GM21526 (cell line): ENCODE measurements at regions not wholly inside any gene's neighbourhood (a gene's known extent, or its start where the extent isn't known, plus 50 kb on each side); places are given as distances from the start of the nearest gene placed in this dataset.

ENCODE experiments used
- ATAC-seq: cut with Tn5 transposase; IDR thresholded peaks from one replicate; pipeline ENCODE4 v1.9.1; 2021; ENCODE audit warnings: moderate library complexity; ENCODE audit not compliant: unreplicated experiment, low FRiP score

- ATAC-seq = no peak
These were observed 246.9 kb upstream of the PARD3B start for GRCh38 chr2:204298404-204298803.

GRCh38 chr2:204299766-204300165, 245.5 kb upstream of the PARD3B start:
- ATAC-seq = no peak

GRCh38 chr2:204306667-204307066, 238.6 kb upstream of the PARD3B start:
- no peak for ATAC-seq

- no peak for ATAC-seq
These were observed 233.2 kb upstream of the PARD3B start for GRCh38 chr2:204312105-204312504.

DNA sequence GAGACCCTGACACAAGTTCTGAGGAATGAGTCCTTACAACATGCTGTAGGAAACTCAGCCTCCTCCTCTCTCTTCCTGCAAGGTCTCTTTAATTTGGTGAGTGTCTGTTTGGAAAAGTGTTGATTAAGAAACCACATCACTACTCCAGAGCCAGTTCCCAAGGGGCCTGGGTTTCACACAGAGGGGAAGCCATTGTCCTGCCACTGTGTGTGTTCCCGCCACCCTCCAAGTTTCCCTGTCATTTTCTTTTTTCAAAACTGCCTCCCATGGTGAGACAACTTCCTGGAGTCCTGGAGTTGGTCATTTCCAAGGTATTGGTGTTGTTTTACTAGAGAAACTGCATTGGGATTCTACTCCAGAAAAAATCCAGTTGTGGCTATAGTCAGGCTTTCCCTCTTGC, 232.0 kb upstream of the PARD3B start:
- no peak for ATAC-seq

- ATAC-seq = no peak
These were observed 230.0 kb upstream of the PARD3B start for GRCh38 chr2:204315236-204315662.

- no peak for ATAC-seq
These were observed 227.6 kb upstream of the PARD3B start for GRCh38 chr2:204317640-204318039.

DNA sequence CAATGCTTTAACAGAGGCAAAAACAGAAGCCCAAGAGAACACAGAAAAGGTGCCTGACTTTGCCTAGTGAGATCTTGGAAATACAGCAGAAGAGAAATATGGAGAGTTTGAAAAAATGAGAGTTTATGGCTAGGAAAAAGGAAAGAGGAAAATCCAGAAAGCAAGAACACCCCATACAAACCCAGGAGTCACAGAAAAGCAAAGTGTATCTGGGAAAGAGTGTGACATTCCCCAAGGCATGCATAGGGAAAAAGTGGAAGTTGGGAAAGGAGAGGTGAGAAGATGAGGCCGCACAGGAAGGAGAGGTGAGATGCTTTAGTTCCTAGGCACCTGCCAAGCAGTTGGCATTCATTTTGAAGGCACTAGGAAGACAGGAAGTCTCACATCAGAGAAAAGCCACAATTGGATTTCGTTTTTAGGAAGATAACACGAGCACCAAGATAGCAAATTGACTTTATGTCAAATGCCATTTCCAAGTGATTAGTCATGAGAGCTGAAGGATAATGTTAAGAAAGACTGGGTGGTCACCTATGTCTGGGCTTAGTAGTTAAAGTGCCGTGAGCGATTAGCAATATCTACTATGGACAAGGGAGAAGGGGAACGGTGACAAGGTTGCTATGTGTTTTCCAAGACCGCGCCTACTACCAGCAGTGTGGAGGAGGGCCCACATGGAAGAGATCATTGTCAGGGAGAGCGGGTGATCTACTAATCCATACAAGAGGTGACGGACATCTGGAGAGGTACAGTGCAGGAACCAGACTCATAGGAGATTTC, 224.1 kb upstream of the PARD3B start:
- ATAC-seq = no peak

- ATAC-seq = no peak
These were observed 223.1 kb upstream of the PARD3B start for GRCh38 chr2:204321910-204322751.

DNA sequence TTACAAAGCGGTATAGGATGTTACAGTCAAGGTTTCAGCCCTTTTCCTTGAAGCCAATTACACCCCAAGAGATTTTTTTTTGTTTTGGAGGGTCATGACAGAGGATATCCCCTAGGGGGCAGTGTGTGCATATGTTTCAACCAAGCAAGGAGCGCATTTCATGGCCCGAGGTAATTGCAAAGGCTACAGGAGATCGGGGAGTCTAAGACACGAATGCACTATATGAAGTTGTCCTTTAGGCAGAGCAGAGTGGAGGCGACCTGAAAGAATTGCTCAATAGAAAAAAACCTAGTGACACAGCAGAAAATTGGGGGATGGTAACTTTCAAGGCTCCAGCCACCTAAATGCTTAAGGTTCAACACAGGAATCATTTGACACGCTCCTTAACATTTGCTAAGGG, 219.8 kb upstream of the PARD3B start:
- peak; percentile 87 for ATAC-seq

- no peak for ATAC-seq
These were observed 216.9 kb upstream of the PARD3B start for GRCh38 chr2:204328373-204328772.

- ATAC-seq = no peak
These were observed 216.3 kb upstream of the PARD3B start for GRCh38 chr2:204329016-204329415.

DNA sequence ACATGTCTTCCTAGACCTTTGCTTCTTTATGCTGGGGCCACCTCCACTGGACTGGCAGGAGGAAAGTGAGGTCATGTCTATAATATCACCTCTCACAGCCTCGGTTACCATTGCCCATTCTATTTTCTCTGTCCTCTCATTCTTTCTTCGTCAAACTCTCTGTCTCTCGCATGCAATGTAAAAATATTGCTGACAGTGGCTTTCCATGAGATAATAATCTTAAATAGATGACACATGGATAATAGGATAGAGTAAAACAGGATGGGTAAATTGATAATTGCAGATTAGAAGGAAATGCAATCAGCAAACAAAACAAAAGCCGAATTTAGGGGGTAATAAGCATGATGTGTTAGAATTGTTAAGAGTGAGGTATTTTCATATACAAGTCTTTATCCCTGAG, 215.7 kb upstream of the PARD3B start:
- no peak for ATAC-seq

- ATAC-seq = no peak
These were observed 214.1 kb upstream of the PARD3B start for GRCh38 chr2:204331180-204331579.

GRCh38 chr2:204331988-204332387, 213.3 kb upstream of the PARD3B start:
- ATAC-seq = no peak

GRCh38 chr2:204332706-204333105, 212.6 kb upstream of the PARD3B start:
- ATAC-seq = no peak

- ATAC-seq = no peak
These were observed 211.4 kb upstream of the PARD3B start for GRCh38 chr2:204333861-204334260.

DNA sequence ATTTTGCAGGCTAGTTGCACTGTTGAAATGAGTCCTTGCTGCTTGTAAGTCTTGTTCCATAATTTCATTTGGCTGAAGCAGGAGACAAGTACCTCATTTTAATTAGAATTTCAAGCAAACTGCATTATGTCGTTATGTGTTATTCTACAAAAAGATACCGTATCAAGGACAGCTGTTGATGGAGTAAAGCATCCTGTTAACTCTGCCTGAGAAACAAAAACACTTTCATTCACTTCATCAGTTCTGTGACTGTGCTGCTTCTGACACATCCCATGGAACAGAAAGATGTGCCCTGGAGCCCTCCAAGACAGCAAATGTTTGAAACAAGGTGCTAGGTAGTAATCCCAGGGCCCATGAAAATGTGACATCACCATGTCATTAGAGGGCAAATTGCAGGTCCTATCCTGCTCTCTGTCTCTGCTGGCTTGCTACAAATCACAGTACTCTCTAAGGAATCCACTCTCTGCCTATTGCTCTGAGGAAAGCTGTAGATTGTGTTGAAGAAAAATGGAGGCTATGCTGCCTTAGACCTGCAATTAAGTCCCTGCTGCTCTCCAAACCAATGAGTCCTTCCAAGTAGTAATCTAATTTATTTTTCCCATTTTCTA, 209.7 kb upstream of the PARD3B start:
- ATAC-seq = no peak

- no peak for ATAC-seq
These were observed 209.0 kb upstream of the PARD3B start for GRCh38 chr2:204336153-204336744.

- ATAC-seq = no peak
These were observed 207.6 kb upstream of the PARD3B start for GRCh38 chr2:204337638-204338037.

GRCh38 chr2:204339212-204339715, 206.0 kb upstream of the PARD3B start:
- ATAC-seq = no peak
